ENCODE measurements at regions not wholly inside any gene's neighbourhood (a gene's known extent, or its start where the extent isn't known, plus 50 kb on each side); places are given as distances from the start of the nearest gene placed in this dataset.

- TF ChIP-seq CTCF (IDR thresholded peaks at IDR 0.05): no peak
- Histone ChIP-seq H3K36me3 (ENCODE audit: low read depth) (no peaks in the 10 kb centered on the region), H3K4me3 (no peak overlapping the region), H3K9me3 (no peaks in the 10 kb centered on the region), H3K4me1 (ENCODE audit: low read depth) (no peaks in the 10 kb centered on the region)
- DNase-seq (no peak), ATAC-seq (no peak)
- intact Hi-C loops (cut with DNase I, micrococcal nuclease): no loop called here
These were observed 155.8 kb upstream of the BRINP3 start for GRCh38 chr1:190633488-190633887.

GRCh38 chr1:190634134-190634533 is 156.5 kb upstream of the BRINP3 start:
- DNase-seq (no peak), ATAC-seq (no peak)
- H3K36me3 ChIP-seq (ENCODE audit: low read depth): no peaks in the 10 kb centered on the region
- H3K9me3 ChIP-seq: no peaks in the 10 kb centered on the region
- no peaks in the 10 kb centered on the region for H3K4me1 ChIP-seq (ENCODE audit: low read depth)
- intact Hi-C loops (cut with DNase I, micrococcal nuclease): no loop called here
- TF ChIP-seq CTCF (IDR thresholded peaks at IDR 0.05): no peak
- H3K4me3 ChIP-seq: no peak overlapping the region

- Histone ChIP-seq H3K9me3 (no peaks in the 10 kb centered on the region), H3K4me3 (no peak overlapping the region), H3K36me3 (ENCODE audit: low read depth) (no peaks in the 10 kb centered on the region), H3K4me1 (ENCODE audit: low read depth) (no peaks in the 10 kb centered on the region)
- intact Hi-C loops (cut with DNase I, micrococcal nuclease): no loop called here
- DNase-seq (no peak), ATAC-seq (no peak)
- no peak for TF ChIP-seq CTCF (IDR thresholded peaks at IDR 0.05)
These were observed 171.9 kb upstream of the BRINP3 start for GRCh38 chr1:190649553-190649952.

GRCh38 chr1:190658907-190659306 is 181.2 kb upstream of the BRINP3 start:
- DNase-seq: no peak
- intact Hi-C loops (cut with DNase I, micrococcal nuclease): no loop called here
- Histone ChIP-seq H3K4me1 (ENCODE audit: low read depth) (no peaks in the 10 kb centered on the region), H3K36me3 (ENCODE audit: low read depth) (no peaks in the 10 kb centered on the region), H3K4me3 (no peak overlapping the region), H3K9me3 (no peaks in the 10 kb centered on the region)
- ATAC-seq: no peak
- no peak for TF ChIP-seq CTCF (IDR thresholded peaks at IDR 0.05)

GRCh38 chr1:190663962-190664361 is 186.3 kb upstream of the BRINP3 start:
- DNase-seq (no peak), ATAC-seq (no peak)
- H3K4me1 ChIP-seq (ENCODE audit: low read depth): no peaks in the 10 kb centered on the region
- no peaks in the 10 kb centered on the region for H3K9me3 ChIP-seq
- no peak for TF ChIP-seq CTCF (IDR thresholded peaks at IDR 0.05)
- intact Hi-C loops (cut with DNase I, micrococcal nuclease): no loop called here
- H3K36me3 ChIP-seq (ENCODE audit: low read depth): no peaks in the 10 kb centered on the region
- H3K4me3 ChIP-seq: no peak overlapping the region

- no peak for TF ChIP-seq CTCF (IDR thresholded peaks at IDR 0.05)
These were observed 187.4 kb upstream of the BRINP3 start for GRCh38 chr1:190665045-190665444.

More at GRCh38 chr1:190665045-190665444, 187.4 kb upstream of the BRINP3 start:
- no peaks in the 10 kb centered on the region for H3K4me1 ChIP-seq (ENCODE audit: low read depth)
- no peak overlapping the region for H3K4me3 ChIP-seq
- H3K9me3 ChIP-seq: no peaks in the 10 kb centered on the region
- no peaks in the 10 kb centered on the region for H3K36me3 ChIP-seq (ENCODE audit: low read depth)
- ATAC-seq (no peak), DNase-seq (no peak)
- intact Hi-C loops (cut with DNase I, micrococcal nuclease): no loop called here
